ENCODE measurements at regions not wholly inside any gene's neighbourhood (a gene's known extent, or its start where the extent isn't known, plus 50 kb on each side); places are given as distances from the start of the nearest gene placed in this dataset.
"Not testable (repeated sequence)": the region's sequence is repeated elsewhere in the genome, so short reads cannot be mapped to it uniquely, and the experiment has no call there.

GRCh38 chr5:27172693-27173092 is 134.3 kb upstream of the CDH9 start:
- DNase-seq: no peak

GRCh38 chr5:27171761-27172261 is 133.4 kb upstream of the CDH9 start:
- no peak for DNase-seq

- DNase-seq: no peak
Observed at GRCh38 chr5:27158775-27159174, 120.4 kb upstream of the CDH9 start.

- no peak for DNase-seq
Observed at GRCh38 chr5:27158171-27158570, 119.8 kb upstream of the CDH9 start.

- no peak for DNase-seq
Observed at GRCh38 chr5:27144456-27144855, 106.1 kb upstream of the CDH9 start.

- DNase-seq: no peak
Observed at GRCh38 chr5:27140831-27141230, 102.4 kb upstream of the CDH9 start.

GRCh38 chr5:27130587-27130986 is 92.2 kb upstream of the CDH9 start:
- DNase-seq: peak; percentile 2 to 34 (median 10)

GRCh38 chr5:27129926-27130325 is 91.5 kb upstream of the CDH9 start:
- no peak for DNase-seq

GRCh38 chr5:27125856-27126255 is 87.5 kb upstream of the CDH9 start:
- no peak for DNase-seq

- DNase-seq: peak in 1 of 3 donors; percentile 6
Observed at GRCh38 chr5:27124590-27124989, 86.2 kb upstream of the CDH9 start.

- DNase-seq: not testable (repeated sequence)
Observed at GRCh38 chr5:27119736-27120321, 81.4 kb upstream of the CDH9 start.

GRCh38 chr5:27103486-27103885 is 65.1 kb upstream of the CDH9 start:
- DNase-seq: no peak

GRCh38 chr5:27095761-27096160 is 57.4 kb upstream of the CDH9 start:
- DNase-seq: not testable (repeated sequence)

- DNase-seq: no peak
Observed at GRCh38 chr5:27093279-27093678, 54.9 kb upstream of the CDH9 start.

- DNase-seq: no peak
Observed at GRCh38 chr5:27091858-27092257, 53.5 kb upstream of the CDH9 start.

GRCh38 chr5:27088822-27089221 is 50.4 kb upstream of the CDH9 start:
- not testable (repeated sequence) for DNase-seq

Measured in muscle of back (tissue), 3 donors.